Tibial artery (tissue), 4 donors: ENCODE measurements at regions not wholly inside any gene's neighbourhood (a gene's known extent, or its start where the extent isn't known, plus 50 kb on each side); places are given as distances from the start of the nearest gene placed in this dataset.

Experiments used
- DNase-seq, 2 donors: peaks; one replicate each; pipeline ENCODE4 v3.0.0-alpha.2; 2019
- H3K27ac ChIP-seq, 2 donors: fragments of 200-600 bp; sonication (generic) in 1 of 2; 1 replicate in 1 of 2; 2 replicates in 1 of 2; pipeline ENCODE4 v1.5.1; 2018 to 2019; ENCODE audit warnings: mild to moderate bottlenecking in 1 of 2
- H3K27me3 ChIP-seq, 2 donors: fragments of 200-600 bp; sonication (generic) in 1 of 2; one replicate each; pipeline versions ENCODE4 v1.5.1 to v1.6.0; 2016 to 2019
- H3K36me3 ChIP-seq, 3 donors: fragments of 200-600 bp; sonication (generic) in 2 of 3; one replicate each; pipeline ENCODE4 v1.5.1; 2016 to 2019; ENCODE audit warnings: mild to moderate bottlenecking in 2 of 3
- H3K4me1 ChIP-seq, 4 donors: fragments of 200-600 bp; sonication (generic) in 2 of 4; 1 replicate in 3 of 4; 2 replicates in 1 of 4; pipeline ENCODE4 v1.5.1; 2016 to 2019
- H3K4me3 ChIP-seq, 2 donors: fragments of 200-600 bp; sonication (generic) in 1 of 2; 1 replicate in 1 of 2; 2 replicates in 1 of 2; pipeline ENCODE4 v1.5.1; 2018 to 2019; ENCODE audit warnings: mild to moderate bottlenecking in 2 of 2
- H3K9me3 ChIP-seq, 3 donors: fragments of 200-600 bp; sonication (generic) in 1 of 3; one replicate each; pipeline ENCODE4 v1.5.1; 2016 to 2019
- CTCF ChIP-seq, 2 experiments: fragments of 200-600 bp in 1 of 2; fragments of 450-650 bp in 1 of 2; IDR thresholded peaks; one replicate each; pipeline ENCODE4 v1.5.1; 2017 to 2019; ENCODE audit warnings: antibody characterized with exemption in 2 of 2, mild to moderate bottlenecking in 1 of 2, moderate library complexity in 1 of 2
- intact Hi-C: fragments of 100-400 bp; cut with DNase I; formaldehyde crosslinking; loops from one replicate; pipeline ENCODE4 v1.15.0; 2023; ENCODE audit warnings: low total_unique reads

GRCh38 chr3:168419091-168419490 is 323.4 kb upstream of the GOLIM4 start:
- Histone ChIP-seq H3K36me3 (no peaks in the 10 kb centered on the region), H3K4me1 (no peaks in the 10 kb centered on the region), H3K4me3 (no peak overlapping the region), H3K27ac (no peak overlapping the region), H3K9me3 (no peaks in the 10 kb centered on the region), H3K27me3 (no peaks in the 10 kb centered on the region)
- intact Hi-C loops, result no loop called here
- no peak for TF ChIP-seq CTCF (IDR thresholded peaks at IDR 0.05)
- no peak for DNase-seq

DNA sequence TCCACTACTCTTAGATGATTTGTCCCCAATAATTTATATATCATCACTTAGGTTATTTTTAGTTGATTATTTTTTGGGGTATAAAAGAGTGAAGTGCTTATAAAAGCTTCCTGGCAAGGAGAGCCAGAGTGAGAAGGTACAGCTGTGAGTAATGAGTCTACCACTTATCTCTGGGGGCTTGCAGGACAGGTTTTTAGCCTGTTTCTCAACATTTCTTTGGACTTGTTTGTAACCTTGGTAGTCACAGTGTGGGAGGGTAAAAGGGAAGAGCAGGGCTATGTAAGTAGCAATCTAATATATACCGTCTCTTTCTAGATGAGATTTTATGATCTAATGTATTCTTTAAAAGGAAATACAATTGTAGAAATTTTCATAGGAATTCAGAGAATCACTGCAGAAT is 321.3 kb upstream of the GOLIM4 start:
- Histone ChIP-seq H3K4me1 (no peaks in the 10 kb centered on the region), H3K27ac (no peak overlapping the region), H3K27me3 (no peaks in the 10 kb centered on the region), H3K9me3 (no peaks in the 10 kb centered on the region), H3K4me3 (no peak overlapping the region), H3K36me3 (no peaks in the 10 kb centered on the region)
- no peak for TF ChIP-seq CTCF (IDR thresholded peaks at IDR 0.05)
- DNase-seq, result no peak
- intact Hi-C loops, result no loop called here

DNA sequence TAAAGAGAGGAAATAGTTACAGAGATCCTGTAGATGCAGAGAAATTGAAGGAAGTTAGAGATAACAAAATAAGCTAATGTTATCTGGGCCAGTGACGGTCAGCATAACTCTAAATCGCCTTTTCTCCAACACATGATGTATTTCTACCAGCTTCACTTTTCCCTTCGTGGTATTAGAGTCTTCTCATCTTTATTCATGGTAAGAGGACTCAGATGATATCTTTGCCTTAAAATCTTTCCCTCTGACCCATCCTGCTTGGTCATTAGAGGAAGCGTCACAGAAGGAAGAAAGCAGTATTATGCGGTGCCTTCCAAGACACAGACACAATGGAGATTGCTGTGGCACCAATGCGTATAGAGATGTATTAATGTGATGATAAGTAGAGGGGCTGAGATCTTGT is 320.7 kb upstream of the GOLIM4 start:
- H3K27ac ChIP-seq, result no peak overlapping the region
- intact Hi-C loops, result no loop called here
- no peaks in the 10 kb centered on the region for H3K4me1 ChIP-seq
- H3K36me3 ChIP-seq, result no peaks in the 10 kb centered on the region
- no peak for TF ChIP-seq CTCF (IDR thresholded peaks at IDR 0.05)
- H3K4me3 ChIP-seq, result no peak overlapping the region
- no peaks in the 10 kb centered on the region for H3K27me3 ChIP-seq
- no peaks in the 10 kb centered on the region for H3K9me3 ChIP-seq
- DNase-seq, result no peak

DNA sequence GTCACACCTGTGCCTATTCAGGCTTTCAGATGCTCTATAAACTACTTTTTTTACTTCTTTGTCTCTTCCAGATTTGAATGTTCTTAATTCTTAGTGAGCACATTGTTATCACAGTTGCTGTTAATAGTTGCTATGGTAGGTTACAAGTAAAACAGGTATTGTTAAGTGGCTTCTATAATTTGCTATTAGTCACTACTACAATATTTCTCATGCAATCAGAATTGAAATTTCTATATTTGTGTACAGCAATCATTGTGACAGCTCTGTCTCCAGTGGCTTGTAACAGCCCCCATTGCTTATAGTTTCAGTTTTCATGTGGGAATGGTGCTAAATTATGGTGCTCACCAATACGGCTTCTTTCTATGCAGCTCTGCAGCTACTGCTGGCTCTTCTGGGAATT is 318.4 kb upstream of the GOLIM4 start:
- no peaks in the 10 kb centered on the region for H3K36me3 ChIP-seq
- no peak for DNase-seq
- TF ChIP-seq CTCF (IDR thresholded peaks at IDR 0.05), result no peak
- no peaks in the 10 kb centered on the region for H3K9me3 ChIP-seq
- H3K4me3 ChIP-seq, result no peak overlapping the region
- no peaks in the 10 kb centered on the region for H3K4me1 ChIP-seq
- no peak overlapping the region for H3K27ac ChIP-seq
- intact Hi-C loops, result no loop called here
- H3K27me3 ChIP-seq, result no peaks in the 10 kb centered on the region

DNA sequence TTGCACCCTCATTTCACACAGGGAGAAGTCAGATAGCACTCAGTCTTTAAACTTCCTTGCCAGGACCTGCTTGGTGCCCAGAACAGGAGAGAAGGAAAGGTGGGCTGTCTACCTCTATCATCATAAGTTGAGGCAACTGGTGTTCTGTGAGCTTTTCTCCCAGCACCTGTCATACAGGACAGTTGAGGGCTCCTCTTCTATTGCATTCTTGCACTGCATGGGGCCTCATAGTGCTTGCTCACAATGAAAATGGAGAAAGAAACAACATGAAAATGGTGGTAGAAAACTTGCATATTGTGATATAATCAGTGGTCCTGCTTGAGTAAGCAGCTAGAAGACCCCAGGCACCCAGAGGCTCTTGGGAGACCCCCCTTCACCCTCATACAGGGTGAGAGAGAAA is 311.7 kb upstream of the GOLIM4 start:
- TF ChIP-seq CTCF (IDR thresholded peaks at IDR 0.05), result no peak
- Histone ChIP-seq H3K27me3 (no peaks in the 10 kb centered on the region), H3K9me3 (no peaks in the 10 kb centered on the region), H3K4me1 (no peaks in the 10 kb centered on the region), H3K27ac (no peak overlapping the region), H3K36me3 (no peaks in the 10 kb centered on the region), H3K4me3 (no peak overlapping the region)
- intact Hi-C loops, result no loop called here
- no peak for DNase-seq

GRCh38 chr3:168405288-168405687 is 309.6 kb upstream of the GOLIM4 start:
- DNase-seq, result no peak
- no peak overlapping the region for H3K27ac ChIP-seq
- intact Hi-C loops, result no loop called here
- H3K27me3 ChIP-seq, result no peaks in the 10 kb centered on the region
- H3K36me3 ChIP-seq, result no peaks in the 10 kb centered on the region
- no peak overlapping the region for H3K4me3 ChIP-seq
- no peak for TF ChIP-seq CTCF (IDR thresholded peaks at IDR 0.05)
- H3K9me3 ChIP-seq, result no peaks in the 10 kb centered on the region
- no peaks in the 10 kb centered on the region for H3K4me1 ChIP-seq
